ENCODE measurements at regions not wholly inside any gene's neighbourhood (a gene's known extent, or its start where the extent isn't known, plus 50 kb on each side); places are given as distances from the start of the nearest gene placed in this dataset.

- no peaks in the 10 kb centered on the region for H3K4me1 ChIP-seq (ENCODE audit: control insufficient read depth in 1 of 2, insufficient read depth in 2 of 2, low read length in 2 of 2)
- intact Hi-C loops (cut with micrococcal nuclease) = no loop called here
- ChIA-PET POLR2A (no interaction called here), RAD21 (ENCODE audit: low non-redundant PET in 1 of 2, low total read pairs in 2 of 2, uncharacterized antibody in 2 of 2, unreplicated experiment in 2 of 2) (no interaction called here), CTCF (no interaction called here)
- DNase-seq (ENCODE audit: low read depth, low spot score) (no peak), ATAC-seq (no peak)
- no peaks in the 10 kb centered on the region for H4K20me1 ChIP-seq (ENCODE audit: insufficient read depth)
- H3K9me2 ChIP-seq (ENCODE audit: insufficient read depth) = no peaks in the 10 kb centered on the region
- H2AFZ ChIP-seq (ENCODE audit: low read depth, low read length, poor library complexity, severe bottlenecking) = no peak overlapping the region
- H3K4me3 ChIP-seq (replicated peaks in 1 of 2; ENCODE audit: low read depth in 1 of 2, low read length in 2 of 2) = no peak overlapping the region
- TF ChIP-seq ZBTB33 (IDR thresholded peaks at IDR 0.05; ENCODE audit: extremely low read depth, insufficient replicate concordance, low read length) (no peak), CTCF (IDR thresholded peaks at IDR 0.05 in 2 of 3, conservative IDR thresholded peaks at IDR 0.05 in 1 of 3; ENCODE audit: borderline replicate concordance in 1 of 3, insufficient read depth in 1 of 3, low read depth in 2 of 3, low read length in 2 of 3) (no peak), POLR2A (IDR thresholded peaks at IDR 0.05; ENCODE audit: borderline replicate concordance, extremely low read depth, insufficient read depth, insufficient read length) (no peak), REST (IDR thresholded peaks at IDR 0.05; ENCODE audit: low read depth) (no peak), ATF3 (IDR thresholded peaks at IDR 0.05) (no peak), JUND (IDR thresholded peaks at IDR 0.05) (no peak), CEBPB (IDR thresholded peaks at IDR 0.05; ENCODE audit: low read depth) (no peak), SP1 (IDR thresholded peaks at IDR 0.05; ENCODE audit: low read depth) (no peak), EGR1 (IDR thresholded peaks at IDR 0.05; ENCODE audit: low read depth) (no peak), POLR2AphosphoS5 (IDR thresholded peaks at IDR 0.05; ENCODE audit: low read depth, low read length) (no peak), RAD21 (IDR thresholded peaks at IDR 0.05; ENCODE audit: low read depth) (no peak), EZH2phosphoT487 (IDR thresholded peaks at IDR 0.05; ENCODE audit: borderline replicate concordance) (no peak), EZH2 (IDR thresholded peaks at IDR 0.05) (no peak), ZNF274 (IDR thresholded peaks at IDR 0.05; ENCODE audit: low read depth, low read length) (no peak), SRF (IDR thresholded peaks at IDR 0.05; ENCODE audit: low read depth) (no peak), ELF1 (IDR thresholded peaks at IDR 0.05; ENCODE audit: borderline replicate concordance, low read depth) (no peak), FOSL1 (IDR thresholded peaks at IDR 0.05; ENCODE audit: low read depth) (no peak)
- no peaks in the 10 kb centered on the region for H3K27me3 ChIP-seq (ENCODE audit: insufficient read depth, low read length)
- H3K4me2 ChIP-seq (ENCODE audit: low read length) = no peak overlapping the region
- no peaks in the 10 kb centered on the region for H3K9me3 ChIP-seq (ENCODE audit: control insufficient read depth in 1 of 2, insufficient read depth in 1 of 2, low read depth in 1 of 2, low read length in 2 of 2)
- H3K79me2 ChIP-seq (ENCODE audit: insufficient read depth, low read length) = no peaks in the 10 kb centered on the region
- no peak overlapping the region for H3K27ac ChIP-seq (ENCODE audit: low read depth, low read length)
- BruUV-seq (replicated peaks) = no TSS peak
- H3K9ac ChIP-seq (ENCODE audit: low read length) = no peak overlapping the region
- H3K36me3 ChIP-seq (ENCODE audit: control insufficient read depth in 1 of 2, insufficient read depth in 2 of 2, low read length in 2 of 2) = no peaks in the 10 kb centered on the region
These were observed 541.3 kb upstream of the SLC39A10 start for GRCh38 chr2:195115738-195116137.

All from HCT116 (cell line).